Activated CD4-positive, CD25-positive, alpha-beta regulatory T cell treated with anti-CD3 and anti-CD28 coated beads, Interleukin-2, amount 50 U/mL, for 24 hours (primary cell): ENCODE measurements at regions not wholly inside any gene's neighbourhood (a gene's known extent, or its start where the extent isn't known, plus 50 kb on each side); places are given as distances from the start of the nearest gene placed in this dataset.
A peak's percentile ranks its signal among the peaks of the same experiment; 100 is the strongest.
"Not testable (repeated sequence)": the region's sequence is repeated elsewhere in the genome, so short reads cannot be mapped to it uniquely, and the experiment has no call there.

Experiments
- ATAC-seq, 2 donors: fragments of 150-1000 bp; cut with Tn5 transposase; one replicate each; pipeline ENCODE4 v1.10.0; 2021; ENCODE audit warnings: mild to moderate bottlenecking in 1 of 2, moderate library complexity in 1 of 2

DNA sequence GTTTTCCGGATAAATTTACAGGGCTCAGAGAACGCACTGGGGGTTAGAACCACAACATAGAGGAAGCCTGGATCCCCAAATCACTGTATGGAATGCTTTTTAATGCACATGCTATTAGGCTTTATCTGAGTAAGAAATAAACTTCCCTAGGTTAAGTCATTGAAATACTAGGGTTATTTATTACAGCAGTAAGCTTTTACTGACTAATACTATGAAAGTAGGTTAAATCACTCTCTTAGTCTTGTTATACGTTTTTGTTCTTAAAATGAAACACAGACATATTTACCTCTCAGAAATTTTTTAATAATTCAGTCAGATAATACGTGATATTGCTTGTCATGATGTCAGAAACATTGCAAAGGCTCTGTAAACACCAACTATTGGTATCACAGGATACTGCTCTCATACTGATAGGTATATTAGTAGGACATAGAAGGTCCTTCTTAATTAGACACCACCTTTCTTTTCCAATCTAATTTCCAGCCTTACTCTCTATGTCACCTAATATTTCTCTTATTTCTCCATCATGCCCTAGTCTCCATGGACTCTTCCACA, 162.7 kb upstream of the NYAP2 start:
- ATAC-seq = peak in 1 of 2 donors; percentile 27

DNA sequence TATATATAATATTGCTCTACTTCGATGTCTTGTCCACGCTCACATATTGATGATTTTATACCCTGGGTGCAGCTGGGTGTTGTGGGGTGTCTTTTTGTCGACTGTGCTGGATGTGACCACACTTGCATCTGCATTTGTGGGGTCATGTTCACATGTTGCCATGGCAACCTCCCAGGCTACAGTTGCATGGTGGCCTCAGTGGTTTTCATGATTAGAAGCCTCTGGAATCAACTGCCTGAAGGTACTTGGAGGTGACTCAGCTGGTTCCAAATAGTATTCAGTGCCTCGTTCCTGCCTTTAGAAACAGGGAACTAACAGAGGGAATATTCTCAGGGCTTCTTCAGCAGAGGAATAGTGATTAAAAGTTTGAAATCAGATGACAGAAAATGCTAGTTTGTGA, 166.3 kb upstream of the NYAP2 start:
- no peak for ATAC-seq

- ATAC-seq = no peak
Measured at GRCh38 chr2:225231900-225232299, 167.6 kb upstream of the NYAP2 start.

- not testable (repeated sequence) for ATAC-seq
Measured at GRCh38 chr2:225229346-225229745, 170.2 kb upstream of the NYAP2 start.

GRCh38 chr2:225226441-225226840, 173.1 kb upstream of the NYAP2 start:
- ATAC-seq = no peak

DNA sequence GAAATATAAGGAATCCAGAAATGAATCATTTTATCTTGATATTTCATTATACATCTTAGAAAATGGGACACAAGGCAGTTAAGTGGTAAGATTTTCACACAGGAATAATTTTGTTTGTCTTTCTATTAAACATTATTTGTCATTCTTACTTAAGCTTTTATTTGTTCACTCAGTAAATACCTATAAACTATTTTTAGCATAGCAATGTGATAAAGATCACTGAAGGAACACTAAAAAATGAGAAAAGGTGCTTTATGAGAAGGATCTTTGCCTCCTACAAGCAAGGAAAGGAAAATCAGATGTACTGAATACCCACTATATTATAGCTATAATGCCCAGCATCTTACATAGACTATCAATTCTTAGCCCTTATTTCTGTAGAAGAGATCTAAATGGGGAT, 176.2 kb upstream of the NYAP2 start:
- ATAC-seq = no peak

DNA sequence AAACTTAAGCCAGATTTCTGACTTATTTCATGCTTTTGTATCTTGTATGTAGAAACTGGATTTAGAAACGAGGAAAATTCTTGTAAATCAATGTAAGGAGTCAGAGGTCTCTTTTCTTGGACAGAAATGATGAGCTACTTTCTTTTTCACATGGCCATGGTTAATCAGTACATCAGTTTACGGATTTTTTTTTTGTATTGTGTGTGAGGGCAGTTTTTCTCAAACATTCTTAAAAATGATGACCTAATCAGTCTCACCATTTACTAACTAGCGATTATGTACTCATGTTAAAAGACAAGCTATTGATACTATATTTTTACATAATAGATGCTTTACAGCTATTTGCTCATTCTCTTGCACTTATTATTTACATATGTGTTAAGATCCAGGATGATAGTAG, 165.2 kb upstream of the DOCK10 start:
- ATAC-seq = no peak

GRCh38 chr2:225207043-225207442, 164.8 kb upstream of the DOCK10 start:
- ATAC-seq = no peak

GRCh38 chr2:225196579-225196978, 154.3 kb upstream of the DOCK10 start:
- ATAC-seq = no peak

- ATAC-seq = no peak
Measured at GRCh38 chr2:225192869-225193268, 150.6 kb upstream of the DOCK10 start.

- no peak for ATAC-seq
Measured at GRCh38 chr2:225190987-225191386, 148.7 kb upstream of the DOCK10 start.

GRCh38 chr2:225184948-225185347, 142.7 kb upstream of the DOCK10 start:
- no peak for ATAC-seq

- no peak for ATAC-seq
Measured at GRCh38 chr2:225182126-225182525, 139.9 kb upstream of the DOCK10 start.

GRCh38 chr2:225177098-225177497, 134.8 kb upstream of the DOCK10 start:
- no peak for ATAC-seq

DNA sequence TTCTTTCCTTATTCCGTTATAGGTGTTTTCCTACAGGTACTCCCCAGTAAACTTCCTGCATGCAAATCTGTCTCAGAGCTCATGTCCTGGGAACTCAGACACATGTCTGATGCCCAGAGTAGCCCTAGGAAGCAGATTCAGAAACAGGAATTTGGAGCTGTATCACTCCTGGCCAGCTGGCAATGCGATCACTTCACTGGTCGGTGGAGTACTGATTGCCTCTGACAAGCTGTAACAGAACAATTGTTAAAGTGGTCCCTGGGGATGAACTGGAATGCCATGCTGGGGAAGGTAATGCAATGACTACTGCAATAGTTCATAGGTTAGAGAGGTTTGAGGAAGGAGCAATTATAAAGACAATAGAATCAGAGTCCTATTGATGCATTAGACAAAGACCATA, 131.6 kb upstream of the DOCK10 start:
- ATAC-seq = no peak

- ATAC-seq = no peak
Measured at GRCh38 chr2:225171350-225171749, 129.1 kb upstream of the DOCK10 start.

- ATAC-seq = no peak
Measured at GRCh38 chr2:225170162-225170561, 127.9 kb upstream of the DOCK10 start.

GRCh38 chr2:225169396-225169795, 127.1 kb upstream of the DOCK10 start:
- no peak for ATAC-seq

- no peak for ATAC-seq
Measured at GRCh38 chr2:225165052-225165451, 122.8 kb upstream of the DOCK10 start.

DNA sequence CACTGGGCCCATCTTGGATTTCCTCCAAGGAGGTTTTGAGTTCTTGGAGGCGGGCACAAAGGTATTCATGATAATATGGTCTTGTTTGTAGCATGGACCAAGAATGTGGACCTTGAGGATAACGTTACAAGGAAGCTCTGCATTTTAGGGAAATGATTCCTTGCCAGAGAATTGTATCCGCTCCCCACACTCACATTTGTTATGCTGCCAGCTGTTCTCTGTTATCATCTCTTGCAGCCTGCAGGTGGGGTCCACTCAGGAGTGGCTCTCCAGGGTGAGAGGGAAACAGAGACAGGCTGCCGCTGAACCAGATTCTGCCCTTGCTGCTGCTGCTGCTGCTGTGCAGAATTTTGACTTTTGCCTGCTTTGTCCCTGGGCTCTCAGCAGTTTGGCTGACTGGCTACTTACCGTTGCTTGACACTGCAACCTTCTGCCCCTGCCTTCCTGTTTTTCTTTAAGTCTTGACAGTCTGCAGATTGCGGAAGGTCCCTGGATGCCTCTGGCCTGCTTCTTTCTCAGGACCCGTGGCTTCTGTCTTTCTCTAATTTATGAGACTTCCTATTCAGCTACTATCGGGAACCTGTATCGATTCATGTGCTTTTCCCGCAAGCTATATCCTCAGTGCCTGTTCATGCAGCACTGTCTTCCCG, 122.3 kb upstream of the DOCK10 start:
- no peak for ATAC-seq

DNA sequence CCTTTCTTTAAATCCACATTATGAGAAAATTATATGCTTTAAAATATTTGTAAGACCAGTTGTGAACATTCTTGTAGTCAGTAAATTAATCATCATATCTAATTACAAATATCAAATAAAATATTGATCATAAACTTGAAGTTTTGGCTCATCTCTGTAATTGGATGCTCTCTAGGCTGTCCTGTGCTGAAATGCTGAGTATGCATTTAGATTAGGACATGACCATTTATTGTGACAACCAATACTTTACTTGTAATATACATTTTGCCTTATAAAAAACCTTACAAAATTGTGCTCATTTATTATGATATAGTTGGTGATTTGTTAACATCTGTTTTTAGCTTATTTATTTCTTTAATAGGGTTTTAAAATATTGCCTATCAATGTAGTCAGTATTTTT, 116.1 kb upstream of the DOCK10 start:
- ATAC-seq = no peak

GRCh38 chr2:225156853-225157451, 114.7 kb upstream of the DOCK10 start:
- no peak for ATAC-seq

GRCh38 chr2:225140723-225141122, 98.5 kb upstream of the DOCK10 start:
- ATAC-seq = no peak

- no peak for ATAC-seq
Measured at GRCh38 chr2:225137971-225138370, 95.7 kb upstream of the DOCK10 start.

DNA sequence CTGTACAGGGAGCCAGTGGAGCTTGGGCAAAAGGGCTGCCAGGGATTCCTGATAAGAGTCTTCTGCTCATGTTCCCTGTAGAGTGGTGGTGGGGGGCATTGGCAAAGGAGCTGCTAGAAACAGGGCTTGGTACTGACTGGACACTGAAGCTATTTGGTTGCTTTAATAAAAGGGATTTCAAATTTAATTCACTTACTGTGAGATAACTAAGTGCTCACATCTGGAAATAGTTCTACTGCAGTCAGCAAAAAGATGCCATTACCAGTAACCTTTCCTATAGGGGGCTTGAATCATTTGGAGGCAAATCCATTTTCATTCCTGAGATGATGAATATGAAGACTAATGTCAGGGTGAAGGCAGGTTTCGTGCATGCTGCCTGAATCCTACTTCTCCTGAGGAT, 94.3 kb upstream of the DOCK10 start:
- no peak for ATAC-seq
